NCI-H2029 treated with DMSO at 0.1 percent for 48 hours (cell line): ENCODE measurements at regions not wholly inside any gene's neighbourhood (a gene's known extent, or its start where the extent isn't known, plus 50 kb on each side); places are given as distances from the start of the nearest gene placed in this dataset.

Source experiments
- DNase-seq: peaks from one replicate; lab custom pipeline; 2025; lab: John Stamatoyannopoulos, UW

DNA sequence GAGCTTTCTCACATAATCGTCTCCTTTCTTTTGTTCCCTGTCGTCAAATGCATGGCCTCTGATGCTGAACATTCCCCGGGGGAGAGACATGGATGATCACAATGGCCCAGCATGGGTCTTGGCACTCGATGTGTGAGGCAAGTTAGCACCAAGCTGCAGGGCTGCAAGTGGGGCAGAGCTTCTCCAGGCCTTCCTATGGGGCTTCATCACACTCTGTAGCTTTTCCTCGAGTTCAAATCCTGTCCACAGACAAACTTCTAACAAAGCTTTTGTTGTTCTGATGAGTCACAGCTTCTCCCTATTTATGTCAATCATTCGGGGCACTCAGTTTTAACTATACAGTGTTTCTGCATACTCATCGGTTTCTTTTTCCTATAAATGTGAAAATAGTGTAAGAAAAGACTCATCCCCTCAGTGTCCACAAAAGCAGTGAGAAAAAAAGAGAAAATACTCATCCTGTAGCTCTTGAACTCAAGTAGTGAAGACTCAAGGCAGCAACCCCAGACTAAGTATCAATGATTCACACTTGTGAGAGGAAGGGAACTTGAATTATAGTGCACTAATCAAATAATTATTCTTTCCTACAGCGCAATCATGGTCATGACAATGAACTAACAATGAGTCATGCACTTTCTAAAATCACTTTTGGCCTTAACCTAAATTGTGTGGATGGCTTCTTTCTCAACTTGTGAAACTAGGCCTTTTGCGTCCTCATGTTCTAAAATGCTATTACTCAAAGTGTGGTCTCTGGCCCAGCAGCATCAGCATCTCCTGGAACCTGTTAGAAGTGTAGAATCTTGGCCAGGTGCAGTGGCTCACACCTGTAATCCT, 68.4 kb upstream of the NOX3 start:
- DNase-seq = no peak

DNA sequence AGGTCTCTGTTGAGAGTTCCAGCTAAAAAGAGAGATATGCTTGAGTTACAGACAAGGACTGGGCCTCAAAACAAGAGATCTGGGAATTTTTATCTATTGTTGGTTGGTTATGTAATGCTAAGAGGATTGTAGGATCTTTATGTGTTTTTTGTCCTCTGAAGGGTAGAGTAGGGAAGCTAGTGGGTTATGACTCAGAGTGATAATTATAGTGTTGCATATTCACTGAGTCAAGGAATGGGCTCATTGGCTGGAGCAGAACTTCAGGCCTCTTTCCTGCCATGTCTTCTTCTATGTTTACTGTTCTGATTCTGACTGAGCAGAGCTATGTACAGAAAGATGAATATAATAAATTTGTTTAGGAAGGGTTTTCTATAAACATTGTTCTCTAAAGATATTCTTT, 66.1 kb upstream of the NOX3 start:
- no peak for DNase-seq

DNA sequence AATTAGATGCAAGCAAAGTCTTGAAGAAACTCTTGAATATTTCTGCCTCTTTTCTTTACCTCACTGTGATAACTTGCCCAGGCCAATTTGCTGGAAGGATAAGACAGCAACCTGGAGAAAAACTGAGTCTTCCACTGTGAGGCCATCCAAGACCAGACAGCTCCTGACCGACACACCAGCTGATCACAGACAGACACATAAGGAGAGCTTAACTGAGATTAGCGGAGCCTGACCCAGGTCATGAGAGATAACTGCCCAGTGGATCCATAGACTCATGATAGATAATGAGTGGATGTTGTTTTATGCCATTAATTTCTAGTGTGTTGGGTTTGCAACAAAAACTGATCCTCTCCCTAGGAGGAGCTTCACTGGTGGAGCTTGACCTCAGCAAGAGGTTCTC, 64.4 kb upstream of the NOX3 start:
- DNase-seq = no peak

DNA sequence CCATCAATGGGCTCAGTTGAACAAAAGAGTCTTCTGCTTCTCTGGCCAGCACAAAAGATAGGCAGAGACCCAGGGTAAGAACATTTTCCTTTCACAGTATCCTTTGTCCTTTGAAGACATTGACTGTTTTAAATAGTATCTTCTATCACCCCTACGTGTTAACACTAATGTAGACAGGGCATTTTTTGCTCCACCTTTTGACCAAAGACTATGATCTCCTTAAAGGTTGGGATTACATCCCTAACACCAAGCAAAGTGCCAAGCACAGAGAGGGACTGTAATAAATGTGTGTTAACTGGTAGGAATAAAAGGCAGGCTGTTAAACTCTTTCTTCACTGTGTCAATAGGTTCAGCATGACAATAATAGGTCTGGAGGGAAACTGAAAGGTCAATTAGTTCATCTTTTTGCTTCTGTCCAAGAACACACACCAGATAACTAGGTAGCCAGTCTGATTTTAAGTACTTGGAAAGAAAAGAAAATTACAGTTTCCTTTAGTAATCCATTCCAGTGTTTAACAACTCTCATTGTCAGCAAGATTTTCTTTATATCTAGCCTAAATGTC, 63.6 kb upstream of the NOX3 start:
- no peak for DNase-seq

DNA sequence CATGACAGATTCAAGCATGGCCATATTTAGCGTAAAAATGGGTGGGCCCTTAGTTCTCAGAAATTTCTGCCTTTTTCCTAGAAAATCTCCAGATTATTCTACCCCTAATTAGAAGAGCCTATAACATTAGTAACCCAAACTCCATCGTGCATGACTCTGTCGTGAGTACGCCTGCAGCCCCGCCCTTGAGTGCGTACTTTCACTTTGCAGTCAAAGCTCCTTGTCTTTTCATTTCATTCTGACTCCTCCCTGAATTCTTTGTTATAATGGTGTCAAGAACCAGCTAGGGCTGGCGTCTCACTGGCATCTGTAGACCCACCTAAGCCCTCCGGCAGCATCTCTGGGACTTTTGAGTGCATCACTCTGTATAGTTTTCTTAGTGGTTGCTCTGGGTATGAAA, 61.7 kb upstream of the NOX3 start:
- DNase-seq = no peak

DNA sequence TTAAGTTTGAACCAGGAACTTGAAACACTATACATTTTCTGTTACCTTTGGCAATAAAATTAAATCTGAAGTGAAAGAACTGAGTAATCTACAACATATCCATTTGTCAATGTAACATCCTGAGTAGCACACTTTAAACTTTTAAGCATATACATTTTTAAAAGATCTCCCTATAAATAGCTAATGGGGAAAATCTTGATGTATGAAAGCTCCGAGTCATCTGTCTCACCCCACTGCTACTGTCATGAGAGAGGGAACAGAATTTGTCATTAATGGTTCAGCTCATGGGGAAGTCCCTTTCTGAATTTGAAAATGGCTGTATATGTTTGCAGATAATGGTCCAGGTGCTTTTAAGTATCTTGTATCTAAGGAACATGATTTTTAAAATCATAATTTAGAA, 55.2 kb upstream of the NOX3 start:
- no peak for DNase-seq

DNA sequence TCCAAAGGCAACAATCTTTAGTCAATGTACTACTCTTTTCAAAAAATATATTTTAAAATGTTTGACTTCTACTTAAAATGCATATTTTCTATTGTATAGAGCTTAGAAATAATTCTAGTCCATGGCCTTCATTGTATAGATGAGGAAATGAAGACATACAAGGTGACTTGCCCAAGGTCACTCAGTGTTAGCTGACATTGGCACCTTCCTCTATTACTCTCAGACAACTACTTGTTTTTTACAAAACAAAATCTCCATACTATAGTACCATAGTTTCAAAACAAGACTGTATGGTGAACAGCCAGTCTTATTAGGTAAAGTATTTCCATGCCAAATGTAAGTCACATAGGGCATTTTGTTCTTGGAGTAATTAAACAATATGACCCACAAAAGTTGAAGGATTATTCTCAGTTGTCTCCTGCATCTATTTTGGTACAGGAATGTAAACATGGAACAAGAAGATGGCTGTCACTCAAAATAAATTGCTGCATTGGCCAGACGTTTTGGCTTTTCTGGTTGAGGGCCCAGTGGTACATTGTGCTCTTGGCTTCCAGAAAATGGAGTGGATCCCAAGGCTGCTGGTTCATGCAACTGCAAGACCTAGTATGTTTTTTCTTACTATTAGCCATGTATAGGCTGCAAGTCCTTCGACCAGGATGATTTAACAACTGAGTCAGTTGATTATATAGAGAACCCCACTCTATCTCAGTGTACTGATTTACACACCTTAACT, 54.3 kb upstream of the NOX3 start:
- DNase-seq = no peak

DNA sequence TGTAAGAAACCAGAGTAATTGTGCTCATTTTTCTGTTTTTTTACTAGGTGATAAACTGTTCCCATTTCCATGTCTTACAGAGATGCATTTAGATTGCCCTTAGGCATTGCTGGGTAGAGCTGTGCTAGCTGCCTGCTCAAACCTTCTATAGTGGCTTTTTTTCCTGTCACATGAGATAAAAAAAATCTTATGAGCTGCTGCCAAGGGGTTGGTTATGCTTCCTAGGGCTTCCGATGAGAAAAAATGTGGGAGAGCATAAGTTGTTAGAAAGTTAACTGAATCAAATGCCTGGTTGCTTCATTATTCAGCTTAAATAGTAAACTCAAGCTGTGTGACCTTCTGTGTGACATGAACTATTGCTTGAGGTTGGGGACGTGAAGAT, 50.0 kb upstream of the NOX3 start:
- no peak for DNase-seq
